GM18873 (cell line): ENCODE measurements at regions not wholly inside any gene's neighbourhood (a gene's known extent, or its start where the extent isn't known, plus 50 kb on each side); places are given as distances from the start of the nearest gene placed in this dataset.

ENCODE experiments used
- ATAC-seq: cut with Tn5 transposase; IDR thresholded peaks from one replicate; pipeline ENCODE4 v1.9.1; 2021; ENCODE audit warnings: mild to moderate bottlenecking, moderate library complexity, moderate number of reproducible peaks; ENCODE audit not compliant: unreplicated experiment, low FRiP score

DNA sequence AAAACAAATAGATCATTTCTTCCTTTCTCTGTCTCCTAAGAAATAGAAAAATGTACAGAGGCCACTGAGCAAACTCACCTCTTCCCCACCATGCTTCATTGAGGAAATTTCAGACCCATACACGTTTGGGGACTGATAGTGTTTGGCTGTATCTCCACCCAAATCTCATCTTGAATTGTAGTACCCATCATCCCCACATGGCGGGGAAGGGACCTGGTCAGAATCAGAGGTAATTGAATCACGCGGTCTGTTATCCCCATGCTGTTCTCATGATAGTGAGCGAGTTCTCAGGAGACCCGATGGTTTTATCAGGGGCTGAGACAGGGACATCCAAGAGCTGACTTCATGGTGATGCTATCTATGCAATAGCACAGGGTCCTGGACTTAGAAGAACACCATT, 1655.8 kb downstream of the MAT2B start:
- no peak for ATAC-seq

DNA sequence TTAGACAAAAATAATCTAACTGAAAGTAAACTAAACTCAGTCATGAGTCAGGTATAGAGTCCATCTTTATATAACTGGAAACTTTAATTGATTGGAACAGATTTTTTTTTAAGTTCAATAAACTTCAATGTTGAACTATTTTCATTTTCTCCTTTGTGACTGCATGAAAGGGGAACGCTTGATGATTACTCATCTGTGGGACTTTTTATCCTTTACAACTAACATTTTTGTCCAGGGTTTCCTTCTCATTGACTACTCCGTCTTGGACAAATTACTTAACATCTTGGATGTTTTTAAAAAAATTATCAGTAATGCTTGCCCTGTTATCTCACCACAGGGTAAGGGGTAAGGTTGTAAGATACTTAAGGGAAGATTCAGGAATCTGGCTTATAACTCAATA, 1658.4 kb downstream of the MAT2B start:
- ATAC-seq: no peak

DNA sequence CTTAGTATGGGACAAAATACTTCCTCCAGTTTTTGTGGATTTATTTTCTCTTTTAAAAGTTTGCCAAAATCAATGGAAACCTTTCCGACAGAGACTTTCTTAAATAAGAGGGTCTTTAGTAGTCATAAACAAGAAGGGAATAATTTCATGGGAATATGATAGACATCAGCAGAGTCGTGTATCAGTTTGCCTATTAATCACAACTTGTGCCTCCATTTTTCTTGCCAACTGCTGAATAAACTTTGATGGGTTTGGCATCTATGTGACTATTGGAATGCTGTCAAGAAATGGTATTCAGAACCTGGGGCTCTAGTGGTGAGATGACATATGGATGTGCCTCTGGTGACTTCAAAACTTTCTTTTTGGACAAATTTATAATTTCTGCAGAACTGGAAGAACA, 1668.2 kb downstream of the MAT2B start:
- ATAC-seq: no peak

DNA sequence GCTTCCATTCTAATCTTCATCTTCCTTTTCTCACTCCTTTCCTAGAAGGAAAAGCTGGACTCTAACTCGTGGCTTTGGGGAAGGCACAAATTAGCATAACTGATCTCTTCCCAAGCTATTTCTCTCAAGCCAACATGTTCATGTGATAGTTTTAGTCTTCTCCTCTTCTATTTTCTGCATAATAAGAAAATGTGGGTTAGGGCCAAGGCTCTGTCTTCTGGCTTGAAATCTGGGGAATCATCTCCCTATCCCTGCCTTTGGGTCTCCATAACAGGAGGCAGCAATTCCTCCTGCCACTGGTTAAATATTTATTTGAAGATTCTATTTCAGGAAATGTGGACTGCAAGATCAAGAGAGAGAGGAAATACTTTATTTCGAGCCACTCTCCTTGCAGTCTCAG, 1669.6 kb downstream of the MAT2B start:
- no peak for ATAC-seq

DNA sequence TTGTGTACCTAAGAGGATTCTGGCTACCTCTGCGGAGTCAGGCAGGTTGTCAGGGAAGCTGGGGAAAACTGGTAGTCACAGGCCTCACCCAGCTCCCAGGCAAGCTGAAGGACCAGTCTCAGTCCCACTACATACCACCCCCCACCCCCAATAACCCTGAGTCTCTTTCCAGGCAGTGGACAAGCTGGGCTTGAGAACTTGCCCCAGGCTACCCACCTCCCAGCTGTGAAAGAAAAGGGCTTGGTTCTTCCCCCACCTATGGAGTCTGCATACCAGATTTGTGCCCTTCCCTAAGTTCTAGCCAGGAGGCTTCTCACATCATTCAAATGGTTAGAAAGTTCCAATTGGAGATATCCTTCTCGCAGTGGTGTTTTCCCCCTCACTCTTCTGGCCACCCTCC, 1678.8 kb downstream of the MAT2B start:
- no peak for ATAC-seq

DNA sequence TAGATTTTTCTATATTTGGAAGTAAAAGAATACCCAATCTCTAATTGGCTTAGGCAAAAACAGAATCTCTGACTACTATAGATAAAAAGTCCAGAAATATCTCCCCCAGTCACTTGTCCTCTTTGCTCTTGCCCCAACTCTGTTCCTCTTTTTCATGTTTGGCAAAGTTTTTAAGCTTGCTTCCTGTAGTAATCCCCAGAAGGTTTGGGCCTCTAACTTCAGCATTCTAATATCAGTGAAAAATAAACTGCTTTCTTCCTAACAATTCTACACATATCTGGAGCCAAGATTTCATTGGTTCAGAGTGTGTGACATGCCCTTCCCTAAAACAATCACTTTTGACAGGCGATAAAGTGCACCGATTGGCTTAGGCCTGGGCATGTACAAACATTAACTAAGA, 1680.3 kb downstream of the MAT2B start:
- ATAC-seq: no peak

DNA sequence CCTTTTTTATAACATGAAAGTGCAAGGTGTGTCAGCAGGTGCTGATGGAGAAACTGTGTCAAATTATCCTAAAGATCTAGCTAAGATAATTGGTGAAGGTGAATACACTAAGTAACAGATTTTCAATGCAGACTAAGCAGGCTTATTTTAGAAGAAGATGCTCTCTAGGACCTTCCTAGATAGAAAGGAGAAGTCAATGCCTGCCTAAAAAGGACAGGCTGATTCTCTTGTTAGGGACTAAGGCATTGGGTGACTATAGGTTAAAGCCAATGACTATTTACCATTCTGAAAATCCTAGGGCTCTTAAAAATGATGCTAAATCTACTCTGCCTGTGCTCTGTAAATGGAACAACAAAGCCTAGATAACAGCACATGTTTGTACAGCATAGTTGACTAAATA, 1682.4 kb downstream of the MAT2B start:
- ATAC-seq: no peak

DNA sequence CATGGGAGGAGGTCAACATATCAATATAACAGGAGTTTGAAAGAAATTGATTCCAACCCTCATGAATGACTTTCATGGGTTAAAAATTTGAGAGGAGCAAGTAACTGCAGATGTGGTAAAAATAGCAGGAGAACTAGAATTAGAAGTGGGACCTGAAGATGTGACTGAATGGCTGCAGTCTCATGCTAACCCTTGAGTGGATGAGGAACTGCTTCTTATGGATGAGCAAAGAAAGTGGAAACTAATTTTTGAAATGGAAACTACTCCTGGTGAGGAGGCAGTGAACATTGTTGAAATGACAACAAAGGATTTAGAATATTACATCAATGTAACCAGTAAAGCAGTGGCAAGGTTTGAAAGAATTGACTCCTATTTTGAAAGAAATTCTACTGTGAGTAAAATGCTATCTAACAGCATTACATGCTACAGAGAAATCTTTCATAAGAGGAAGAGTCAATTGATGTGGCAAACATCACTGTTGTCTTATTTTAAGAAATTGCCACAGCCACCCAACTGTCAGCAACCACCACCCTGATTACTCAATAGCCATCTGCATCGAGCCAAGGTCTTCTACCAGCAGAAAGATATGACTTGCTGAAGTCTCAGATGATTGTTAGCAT, 1683.2 kb downstream of the MAT2B start:
- no peak for ATAC-seq

DNA sequence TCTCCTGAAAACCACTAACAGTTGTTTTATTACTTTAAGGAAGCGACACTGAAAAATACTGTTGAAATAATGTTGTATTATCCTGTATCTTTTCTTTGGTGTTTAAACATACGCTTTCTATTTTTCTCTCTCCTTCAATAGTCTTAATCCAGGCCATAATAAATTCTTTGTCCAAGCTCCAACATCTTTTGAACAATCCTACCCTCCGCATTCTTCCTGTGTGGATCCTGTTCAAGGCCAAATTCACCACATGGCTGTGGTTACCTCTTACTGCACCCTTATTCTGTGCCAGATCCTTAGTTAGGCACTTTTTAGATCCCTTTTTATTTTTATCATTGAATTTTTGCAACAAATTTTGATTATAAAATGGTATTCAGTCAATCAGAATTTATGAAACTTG, 1691.5 kb downstream of the MAT2B start:
- no peak for ATAC-seq

DNA sequence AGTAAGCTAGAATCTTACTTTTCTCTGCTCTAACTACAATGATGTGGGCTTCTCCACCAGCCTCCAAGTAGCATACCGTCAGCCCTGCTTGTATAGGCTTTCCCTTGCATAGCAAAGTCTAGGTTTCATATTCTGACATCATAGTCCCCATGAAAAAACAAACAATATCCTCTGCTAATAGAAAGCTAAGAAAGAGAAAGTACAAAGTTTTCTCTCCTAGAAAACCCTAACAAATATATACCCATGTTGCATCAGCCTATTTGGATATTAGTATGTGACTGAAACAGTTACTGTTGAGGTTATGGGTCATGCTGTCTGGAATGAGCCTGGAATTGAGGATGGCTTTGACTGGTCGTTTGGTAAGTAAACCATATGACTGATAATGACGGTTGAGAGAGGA, 1696.0 kb downstream of the MAT2B start:
- no peak for ATAC-seq

DNA sequence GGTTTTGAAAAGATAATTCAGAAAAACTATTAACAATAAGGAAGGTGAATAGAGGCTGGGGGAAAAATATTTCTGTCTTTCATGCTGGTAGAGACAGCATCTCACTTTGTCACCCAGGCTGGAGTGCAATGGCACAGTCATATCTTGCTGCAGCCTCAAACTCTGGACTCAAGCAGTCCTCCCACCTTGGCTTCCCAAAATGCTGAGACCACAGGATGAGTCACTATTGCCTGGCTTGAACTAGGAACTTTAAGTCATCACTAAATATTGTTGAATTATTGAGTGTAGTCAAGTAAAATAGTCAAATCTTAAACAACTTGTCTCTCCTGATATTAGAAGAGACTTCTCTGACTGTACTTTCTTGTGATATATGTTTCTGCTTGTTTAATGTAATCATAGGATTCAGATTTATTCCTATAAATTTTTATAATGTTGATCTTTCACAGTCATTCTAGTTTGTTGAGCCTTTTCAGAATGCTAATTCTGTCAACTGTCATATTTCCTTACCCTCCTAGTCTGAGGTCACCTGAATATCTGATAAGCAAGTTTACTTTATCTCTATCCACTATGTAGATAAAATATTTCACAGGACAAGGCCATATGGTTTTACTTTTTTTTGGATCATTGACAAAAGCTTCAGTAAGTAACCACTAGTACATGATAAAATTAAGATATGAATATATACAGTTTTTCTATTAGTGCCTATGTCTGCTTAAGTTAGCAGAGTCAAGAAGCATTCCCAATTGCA, 1696.5 kb downstream of the MAT2B start:
- no peak for ATAC-seq

DNA sequence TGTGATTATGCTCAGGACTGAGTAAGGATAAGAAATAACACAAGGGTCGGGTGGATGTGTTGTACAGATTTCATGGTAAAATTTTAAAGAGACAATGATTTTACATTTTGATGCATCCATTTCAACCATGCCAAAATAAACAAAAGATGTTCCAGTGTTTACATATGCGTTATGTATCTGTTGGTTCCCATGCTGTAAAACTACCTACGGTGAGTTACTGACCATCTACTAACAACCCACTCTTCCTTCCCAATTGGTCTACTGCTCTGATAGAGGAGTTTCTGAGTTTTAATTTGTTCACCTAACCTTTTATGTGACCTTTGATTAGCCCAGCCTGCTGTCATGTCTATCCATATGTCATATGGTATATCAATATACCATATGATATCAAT, 1697.1 kb downstream of the MAT2B start:
- ATAC-seq: no peak

DNA sequence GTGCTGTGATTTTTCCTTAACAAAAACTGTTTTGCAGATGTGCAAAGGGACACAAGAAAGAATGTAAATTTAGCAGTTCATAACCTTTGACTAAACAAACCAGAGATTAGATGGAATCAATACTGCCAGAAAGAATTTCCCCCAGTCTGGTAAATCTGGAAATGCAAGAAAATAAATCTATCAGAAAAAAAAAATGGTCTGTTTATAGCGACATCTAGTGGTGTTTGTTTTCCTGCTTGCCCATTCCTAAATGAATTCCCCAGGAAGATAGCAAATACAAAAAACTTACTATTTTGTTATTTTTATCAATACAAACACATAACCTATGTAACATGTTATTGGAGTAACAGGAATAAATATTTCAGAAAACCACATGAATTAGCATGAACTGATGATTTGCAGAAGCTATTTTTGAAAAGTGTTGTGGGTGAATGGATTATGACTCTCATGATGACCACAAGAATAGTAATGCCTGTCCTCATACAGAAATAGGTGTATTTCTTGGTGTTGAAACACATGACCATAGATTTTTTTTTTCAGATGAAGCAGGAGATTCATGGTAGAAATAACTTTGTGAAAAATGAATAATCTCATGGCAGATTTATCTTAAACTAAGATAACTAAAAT, 1703.8 kb downstream of the MAT2B start:
- ATAC-seq: no peak

DNA sequence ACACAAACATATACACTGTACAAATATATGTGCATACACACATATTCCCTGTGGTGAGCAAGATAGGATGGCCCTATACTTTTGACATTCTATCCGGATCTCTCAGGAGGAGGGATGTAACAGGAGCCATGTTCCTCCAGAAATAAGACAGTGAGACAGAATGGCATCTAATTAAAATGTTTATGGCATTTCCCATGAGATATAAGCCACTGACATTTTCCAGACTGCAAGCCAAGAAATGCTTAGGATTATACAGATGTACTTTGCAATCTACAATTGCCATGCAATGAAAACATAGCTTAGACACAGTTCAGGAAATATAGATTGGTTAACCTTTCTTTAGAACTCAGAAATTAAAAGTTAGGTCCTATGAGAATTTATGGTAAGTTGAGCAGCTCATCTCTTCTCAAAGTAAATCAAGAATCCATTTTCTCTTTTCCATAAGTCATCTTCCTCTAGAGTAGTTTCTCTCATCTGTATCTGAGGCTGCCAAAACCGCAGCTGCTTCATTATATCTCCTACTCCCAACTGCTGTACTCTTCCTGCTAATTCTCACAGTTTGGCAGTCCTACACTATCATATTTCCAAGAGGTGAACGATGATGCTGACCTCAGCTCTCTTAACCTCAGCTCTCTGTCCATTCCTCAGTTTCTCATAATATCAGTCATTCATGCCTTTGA, 1719.1 kb downstream of the MAT2B start:
- ATAC-seq: no peak

DNA sequence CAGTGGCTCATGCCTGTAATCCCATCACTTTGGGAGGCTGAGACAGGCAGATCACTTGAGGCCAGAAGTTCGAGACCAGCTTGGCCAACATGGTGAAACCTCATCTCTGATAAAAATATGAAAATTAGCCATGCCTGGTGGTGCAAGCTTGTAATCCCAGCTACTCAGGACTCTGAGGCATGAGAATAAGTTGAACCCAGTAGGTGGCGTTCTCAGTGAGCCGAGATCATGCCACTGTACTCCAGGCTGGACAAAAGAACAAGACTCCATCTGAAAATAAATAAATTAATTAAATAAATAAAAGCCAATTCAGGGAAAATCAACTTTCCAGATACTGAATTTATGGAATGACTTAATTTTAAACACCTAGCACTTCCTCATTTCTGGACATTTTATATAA, 1722.1 kb downstream of the MAT2B start:
- no peak for ATAC-seq

DNA sequence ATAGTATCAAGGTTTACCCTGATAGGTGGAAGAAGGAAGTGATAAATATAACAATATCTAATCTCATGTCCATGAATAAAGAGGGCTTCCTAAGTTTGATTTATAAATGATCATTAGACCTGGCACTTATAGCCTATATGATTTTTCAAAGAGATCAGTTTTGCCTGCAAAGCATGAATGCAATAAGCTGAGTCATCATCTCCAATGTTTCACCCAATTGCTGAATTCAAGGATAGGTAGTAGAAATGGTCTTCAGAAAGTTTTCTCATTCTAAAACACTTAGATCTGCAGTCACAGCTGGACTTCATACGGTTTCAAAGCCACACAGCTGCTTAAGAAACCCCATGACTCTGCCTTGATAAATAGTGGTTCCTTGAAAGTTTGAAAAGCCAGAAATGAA, 1722.8 kb downstream of the MAT2B start:
- no peak for ATAC-seq

DNA sequence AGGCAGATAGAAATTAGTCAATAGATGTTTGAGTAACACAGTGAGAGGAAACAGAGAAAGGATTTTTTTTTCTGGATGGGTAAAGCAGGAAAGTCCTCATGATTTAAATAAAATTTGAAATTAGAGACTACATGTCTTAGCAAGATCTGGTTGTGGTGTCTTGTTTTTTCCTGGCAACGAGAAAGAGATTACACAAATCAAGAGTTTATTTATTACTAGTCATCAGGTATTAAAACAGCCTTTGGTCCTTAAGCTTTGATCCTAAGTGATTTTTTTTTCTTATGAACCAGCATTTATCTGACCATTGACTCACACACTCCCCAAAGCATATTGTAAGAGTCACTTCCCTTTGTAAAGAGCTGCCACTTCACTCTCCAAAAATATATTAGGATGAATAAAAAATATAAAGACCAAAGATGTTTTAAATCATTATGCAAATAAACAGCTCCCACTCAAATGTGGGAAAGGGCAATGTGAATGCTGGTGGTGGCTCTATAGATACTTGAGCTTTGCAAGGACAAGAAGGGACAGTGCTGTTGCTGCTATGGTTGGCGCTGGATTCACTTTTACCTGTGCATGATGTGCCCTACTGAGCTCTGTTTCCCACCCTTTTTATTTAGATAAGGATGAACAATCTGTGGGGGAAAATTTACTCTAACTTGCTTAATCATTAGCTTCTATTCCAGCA, 1726.5 kb downstream of the MAT2B start:
- ATAC-seq: no peak

DNA sequence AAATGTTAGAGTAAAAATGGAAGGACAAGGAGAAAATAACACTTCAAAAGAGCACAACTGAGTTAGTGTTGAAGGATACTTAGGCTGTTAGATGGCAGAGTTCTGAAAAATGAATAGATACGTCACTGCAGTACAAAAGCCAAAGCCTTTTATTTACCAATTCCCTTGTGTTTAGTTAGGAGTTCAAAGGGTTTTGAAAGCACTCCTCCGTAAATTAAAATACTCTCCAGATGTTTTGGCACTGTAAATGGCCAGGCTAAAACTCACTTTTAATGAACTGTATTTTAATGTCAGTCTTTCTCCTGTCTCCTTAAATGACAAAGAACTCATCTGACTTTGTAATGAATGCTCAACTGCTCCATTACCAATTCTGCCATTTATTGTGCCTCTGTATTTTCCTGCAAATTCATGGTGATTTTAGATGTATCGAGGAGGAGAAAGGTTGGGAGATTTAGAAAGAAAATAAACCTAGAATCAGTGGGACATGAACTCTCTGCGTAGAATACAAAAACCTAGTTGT, 1727.2 kb downstream of the MAT2B start:
- ATAC-seq: no peak

DNA sequence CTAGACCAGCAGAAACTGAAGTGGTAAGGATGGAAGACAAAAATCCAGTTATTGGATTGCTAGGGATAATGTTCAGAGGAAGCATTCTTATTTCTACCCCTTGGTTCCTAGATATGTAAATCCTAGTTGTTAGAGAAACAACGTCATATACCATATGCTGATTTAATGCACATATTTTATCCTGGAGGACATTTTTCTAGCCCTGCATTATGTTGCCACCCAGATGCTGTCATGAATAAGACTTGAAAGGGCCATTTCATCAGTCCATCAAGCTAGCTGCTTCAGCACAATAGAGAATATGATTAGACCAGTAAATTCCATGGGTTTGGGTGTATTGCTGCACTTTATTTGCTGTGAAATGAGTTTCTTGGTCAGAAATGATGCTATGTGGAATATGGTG, 1736.4 kb downstream of the MAT2B start:
- ATAC-seq: no peak

DNA sequence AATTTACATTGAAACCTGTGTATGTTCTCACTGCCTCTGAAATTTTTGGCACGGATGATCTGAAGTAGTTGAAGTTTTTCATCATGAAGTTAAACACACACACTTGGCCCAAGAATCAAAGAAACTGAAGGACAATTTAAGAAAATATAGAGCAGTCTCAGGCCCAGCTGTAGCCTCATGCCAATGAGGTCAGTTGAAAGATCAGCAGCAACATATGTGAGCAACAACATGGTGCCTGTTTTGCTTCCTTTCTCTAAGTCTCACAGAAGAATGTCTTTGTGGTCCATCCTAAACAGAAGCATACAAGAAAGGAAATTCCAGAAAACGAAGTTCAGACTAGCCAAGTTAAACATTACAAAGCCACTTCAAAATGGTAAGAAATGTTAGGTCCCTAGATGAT, 1737.2 kb downstream of the MAT2B start:
- no peak for ATAC-seq

DNA sequence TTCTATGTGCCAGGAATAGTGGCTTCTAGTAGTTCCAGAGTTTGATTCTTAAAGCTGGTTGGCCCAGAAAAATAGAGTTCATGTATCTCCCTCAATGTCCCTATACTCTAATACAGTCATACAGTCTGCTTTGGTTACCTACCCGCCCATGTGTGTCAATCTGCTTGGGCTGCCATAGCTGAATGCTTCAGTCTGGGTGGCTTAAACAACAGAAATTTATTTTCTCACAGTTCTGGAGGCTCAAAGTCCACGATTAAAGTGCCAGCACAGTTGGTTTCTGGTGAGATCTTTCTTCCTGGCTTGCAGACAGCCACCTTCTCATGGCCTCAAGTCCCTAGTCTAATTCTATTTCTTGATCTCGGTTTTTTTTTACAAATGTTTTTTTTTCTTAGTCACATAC, 1739.0 kb downstream of the MAT2B start:
- ATAC-seq: no peak
